Liver (tissue), 3 donors: ENCODE measurements at regions not wholly inside any gene's neighbourhood (a gene's known extent, or its start where the extent isn't known, plus 50 kb on each side); places are given as distances from the start of the nearest gene placed in this dataset.

Experiments used
- GABPA ChIP-seq, 2 donors: IDR thresholded peaks in 1 of 2; conservative IDR thresholded peaks in 1 of 2; 2 replicates each; pipeline ENCODE4 v1.6.1; 2016; ENCODE audit warnings: antibody characterized with exemption in 2 of 2, mild to moderate bottlenecking in 1 of 2, moderate library complexity in 1 of 2
- TF ChIP-seq, protein P1 (sequence below): fragments of 150-350 bp; IDR thresholded peaks from 2 replicates; pipeline ENCODE4 v1.5.1; 2017; ENCODE audit warnings: improper control_type of control experiment, low read depth, low read length; ENCODE audit not compliant: missing input control
- TF ChIP-seq, protein P2 (sequence below): IDR thresholded peaks from 2 replicates; pipeline ENCODE4 v1.6.1; 2016; ENCODE audit warnings: antibody characterized with exemption, mild to moderate bottlenecking
- donor health status: healthy.
- donor health status: healthy.

DNA sequence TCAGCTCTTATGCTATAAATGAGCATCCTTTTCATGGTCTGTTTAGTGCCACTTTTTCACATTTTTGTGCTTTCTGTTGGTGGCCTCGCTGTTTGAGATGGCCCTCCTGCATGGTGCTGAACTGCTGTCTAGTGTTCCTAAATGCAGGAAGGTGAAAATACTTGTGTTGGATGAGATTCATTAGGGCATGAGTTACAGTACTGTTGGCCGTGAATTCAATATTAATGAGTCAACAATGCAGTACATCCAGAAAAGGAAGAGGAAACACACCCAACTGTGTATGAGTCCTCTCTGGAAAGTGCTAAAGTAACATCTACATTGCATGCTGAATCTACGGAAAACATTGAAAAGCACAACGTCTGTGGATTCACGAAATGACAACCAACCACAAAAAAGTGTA, 124.0 kb downstream of the HERPUD2 start:
- TF ChIP-seq, protein P1, sequence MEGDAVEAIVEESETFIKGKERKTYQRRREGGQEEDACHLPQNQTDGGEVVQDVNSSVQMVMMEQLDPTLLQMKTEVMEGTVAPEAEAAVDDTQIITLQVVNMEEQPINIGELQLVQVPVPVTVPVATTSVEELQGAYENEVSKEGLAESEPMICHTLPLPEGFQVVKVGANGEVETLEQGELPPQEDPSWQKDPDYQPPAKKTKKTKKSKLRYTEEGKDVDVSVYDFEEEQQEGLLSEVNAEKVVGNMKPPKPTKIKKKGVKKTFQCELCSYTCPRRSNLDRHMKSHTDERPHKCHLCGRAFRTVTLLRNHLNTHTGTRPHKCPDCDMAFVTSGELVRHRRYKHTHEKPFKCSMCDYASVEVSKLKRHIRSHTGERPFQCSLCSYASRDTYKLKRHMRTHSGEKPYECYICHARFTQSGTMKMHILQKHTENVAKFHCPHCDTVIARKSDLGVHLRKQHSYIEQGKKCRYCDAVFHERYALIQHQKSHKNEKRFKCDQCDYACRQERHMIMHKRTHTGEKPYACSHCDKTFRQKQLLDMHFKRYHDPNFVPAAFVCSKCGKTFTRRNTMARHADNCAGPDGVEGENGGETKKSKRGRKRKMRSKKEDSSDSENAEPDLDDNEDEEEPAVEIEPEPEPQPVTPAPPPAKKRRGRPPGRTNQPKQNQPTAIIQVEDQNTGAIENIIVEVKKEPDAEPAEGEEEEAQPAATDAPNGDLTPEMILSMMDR, result no peak
- TF ChIP-seq, protein P2, sequence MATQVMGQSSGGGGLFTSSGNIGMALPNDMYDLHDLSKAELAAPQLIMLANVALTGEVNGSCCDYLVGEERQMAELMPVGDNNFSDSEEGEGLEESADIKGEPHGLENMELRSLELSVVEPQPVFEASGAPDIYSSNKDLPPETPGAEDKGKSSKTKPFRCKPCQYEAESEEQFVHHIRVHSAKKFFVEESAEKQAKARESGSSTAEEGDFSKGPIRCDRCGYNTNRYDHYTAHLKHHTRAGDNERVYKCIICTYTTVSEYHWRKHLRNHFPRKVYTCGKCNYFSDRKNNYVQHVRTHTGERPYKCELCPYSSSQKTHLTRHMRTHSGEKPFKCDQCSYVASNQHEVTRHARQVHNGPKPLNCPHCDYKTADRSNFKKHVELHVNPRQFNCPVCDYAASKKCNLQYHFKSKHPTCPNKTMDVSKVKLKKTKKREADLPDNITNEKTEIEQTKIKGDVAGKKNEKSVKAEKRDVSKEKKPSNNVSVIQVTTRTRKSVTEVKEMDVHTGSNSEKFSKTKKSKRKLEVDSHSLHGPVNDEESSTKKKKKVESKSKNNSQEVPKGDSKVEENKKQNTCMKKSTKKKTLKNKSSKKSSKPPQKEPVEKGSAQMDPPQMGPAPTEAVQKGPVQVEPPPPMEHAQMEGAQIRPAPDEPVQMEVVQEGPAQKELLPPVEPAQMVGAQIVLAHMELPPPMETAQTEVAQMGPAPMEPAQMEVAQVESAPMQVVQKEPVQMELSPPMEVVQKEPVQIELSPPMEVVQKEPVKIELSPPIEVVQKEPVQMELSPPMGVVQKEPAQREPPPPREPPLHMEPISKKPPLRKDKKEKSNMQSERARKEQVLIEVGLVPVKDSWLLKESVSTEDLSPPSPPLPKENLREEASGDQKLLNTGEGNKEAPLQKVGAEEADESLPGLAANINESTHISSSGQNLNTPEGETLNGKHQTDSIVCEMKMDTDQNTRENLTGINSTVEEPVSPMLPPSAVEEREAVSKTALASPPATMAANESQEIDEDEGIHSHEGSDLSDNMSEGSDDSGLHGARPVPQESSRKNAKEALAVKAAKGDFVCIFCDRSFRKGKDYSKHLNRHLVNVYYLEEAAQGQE, result no peak
- no peak for TF ChIP-seq GABPA (IDR thresholded peaks at IDR 0.05 in 1 of 2, conservative IDR thresholded peaks at IDR 0.05 in 1 of 2)
